Psoas muscle (tissue), 7 donors: ENCODE measurements at regions not wholly inside any gene's neighbourhood (a gene's known extent, or its start where the extent isn't known, plus 50 kb on each side); places are given as distances from the start of the nearest gene placed in this dataset.

Experiments used
- ATAC-seq, 4 donors: fragments of 200-7000 bp; cut with Tn5 transposase; one replicate each; pipeline ENCODE4 v1.9.1; 2020; ENCODE audit warnings: moderate library complexity in 3 of 4, mild to moderate bottlenecking in 2 of 4
- DNase-seq, 2 donors: peaks; one replicate each; pipeline ENCODE4 v3.0.0-alpha.2; 2020
- H3K27ac ChIP-seq: fragments of 200-600 bp; one replicate; pipeline ENCODE4 v1.8.0; 2022
- H3K27me3 ChIP-seq, 3 donors: fragments of 200-600 bp in 1 of 3; one replicate each; pipeline versions ENCODE4 v1.6.1 to v1.8.0; 2013 to 2022; ENCODE audit warnings: low read length in 2 of 3, mild to moderate bottlenecking in 2 of 3, moderate library complexity in 1 of 3; ENCODE audit not compliant: insufficient read depth in 3 of 3
- H3K36me3 ChIP-seq, 2 donors: fragments of 200-600 bp in 1 of 2; one replicate each; pipeline versions ENCODE4 v1.6.1 to v1.8.0; 2013 to 2022; ENCODE audit warnings: low read depth in 1 of 2, mild to moderate bottlenecking in 1 of 2, moderate library complexity in 1 of 2; ENCODE audit not compliant: insufficient read depth in 1 of 2
- H3K4me1 ChIP-seq: fragments of 200-600 bp; one replicate; pipeline ENCODE4 v1.8.0; 2022
- H3K4me3 ChIP-seq: fragments of 200-600 bp; one replicate; pipeline ENCODE4 v1.8.0; 2022; ENCODE audit warnings: mild to moderate bottlenecking
- H3K9me3 ChIP-seq: fragments of 200-600 bp; one replicate; pipeline ENCODE4 v1.8.0; 2022
- WGBS, 3 donors: extraction: QIAGEN DNeasy Blood & Tissue Kit; methylation state at CpG; one replicate each; pipeline versions ENCODE4 v1.1.6 to v1.1.7; 2013; 5-methylcytosine and 5-hydroxymethylcytosine counted together
- intact Hi-C, 2 donors: fragments of 100-400 bp; cut with DNase I; formaldehyde crosslinking; loops; one replicate each; pipeline versions ENCODE4 v1.11.0 to v1.14.2; 2022
- TF ChIP-seq, protein P1 (sequence below): fragments of 200-600 bp; IDR thresholded peaks from one replicate; pipeline ENCODE4 v1.8.0; 2022; ENCODE audit warnings: antibody characterized with exemption
- donor health status: healthy with polysubstance abuse.
- donor health status: DM: no; HTN: no; CAD: no; lungs with moderate emphysema.
- donor health status: Bipolar disorder and iron deficiency.
- donor health status: healthy.
- donor health status: DM: yes; HTN: yes; CAD: no.
- donor health status: DM: no; HTN: no; CAD: no.
- donor health status: DM: yes; HTN: yes; CAD: no.

DNA sequence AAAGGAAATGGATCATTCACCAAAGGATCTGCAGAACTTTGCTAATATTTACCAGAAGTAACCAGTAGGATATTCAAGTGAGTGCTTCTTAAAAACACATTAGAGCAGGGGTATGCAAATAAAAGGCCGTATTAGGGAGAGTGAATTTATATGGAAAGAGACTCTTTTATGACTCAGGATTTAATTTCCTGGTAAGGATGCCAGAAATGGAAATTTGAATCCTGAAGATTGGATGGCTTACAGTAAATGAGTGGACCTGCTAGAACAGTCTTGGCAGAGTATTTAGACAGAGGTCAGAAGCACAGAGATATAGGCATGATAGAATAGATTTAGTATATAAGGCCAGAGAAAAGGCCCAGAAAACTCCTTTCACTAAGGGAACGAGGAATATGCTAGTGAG lies 201.6 kb downstream of the SLITRK5 start:
- DNase-seq (no peak), ATAC-seq (no peak)
- no peak overlapping the region for H3K27ac ChIP-seq
- H3K27me3 ChIP-seq: no peaks in the 10 kb centered on the region
- TF ChIP-seq, protein P1, sequence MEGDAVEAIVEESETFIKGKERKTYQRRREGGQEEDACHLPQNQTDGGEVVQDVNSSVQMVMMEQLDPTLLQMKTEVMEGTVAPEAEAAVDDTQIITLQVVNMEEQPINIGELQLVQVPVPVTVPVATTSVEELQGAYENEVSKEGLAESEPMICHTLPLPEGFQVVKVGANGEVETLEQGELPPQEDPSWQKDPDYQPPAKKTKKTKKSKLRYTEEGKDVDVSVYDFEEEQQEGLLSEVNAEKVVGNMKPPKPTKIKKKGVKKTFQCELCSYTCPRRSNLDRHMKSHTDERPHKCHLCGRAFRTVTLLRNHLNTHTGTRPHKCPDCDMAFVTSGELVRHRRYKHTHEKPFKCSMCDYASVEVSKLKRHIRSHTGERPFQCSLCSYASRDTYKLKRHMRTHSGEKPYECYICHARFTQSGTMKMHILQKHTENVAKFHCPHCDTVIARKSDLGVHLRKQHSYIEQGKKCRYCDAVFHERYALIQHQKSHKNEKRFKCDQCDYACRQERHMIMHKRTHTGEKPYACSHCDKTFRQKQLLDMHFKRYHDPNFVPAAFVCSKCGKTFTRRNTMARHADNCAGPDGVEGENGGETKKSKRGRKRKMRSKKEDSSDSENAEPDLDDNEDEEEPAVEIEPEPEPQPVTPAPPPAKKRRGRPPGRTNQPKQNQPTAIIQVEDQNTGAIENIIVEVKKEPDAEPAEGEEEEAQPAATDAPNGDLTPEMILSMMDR: no peak
- H3K9me3 ChIP-seq: no peaks in the 10 kb centered on the region
- WGBS, 3 donors: 71 to 83% (median 79%) methylated on average over 2 of the region's 2 CpGs
- intact Hi-C loops: no loop called here
- H3K36me3 ChIP-seq: no peaks in the 10 kb centered on the region
- no peaks in the 10 kb centered on the region for H3K4me1 ChIP-seq
- H3K4me3 ChIP-seq: no peak overlapping the region

DNA sequence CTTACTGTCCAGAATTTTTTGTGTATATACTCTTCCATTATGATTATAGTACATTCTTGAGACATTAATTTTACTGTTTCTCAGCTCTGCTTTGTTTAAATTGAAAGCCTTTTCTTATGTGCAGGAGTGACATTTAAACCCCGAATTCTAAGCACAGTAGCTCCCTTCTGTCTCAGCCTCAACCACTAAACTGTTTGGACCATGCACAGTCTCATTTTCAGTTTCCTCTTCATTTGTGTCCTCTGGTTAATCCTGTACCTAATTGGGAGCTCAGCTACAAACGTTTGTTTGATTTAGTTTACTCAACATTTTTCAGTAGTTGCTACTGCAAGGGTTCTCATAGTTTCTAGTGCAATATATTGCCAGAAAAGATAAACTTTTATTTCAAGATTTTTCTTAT lies 206.3 kb downstream of the SLITRK5 start:
- ATAC-seq: no peak
- no peaks in the 10 kb centered on the region for H3K9me3 ChIP-seq
- intact Hi-C loops: no loop called here
- no peak overlapping the region for H3K4me3 ChIP-seq
- DNase-seq: no peak
- TF ChIP-seq, protein P1: no peak
- no peaks in the 10 kb centered on the region for H3K27me3 ChIP-seq
- H3K4me1 ChIP-seq: no peaks in the 10 kb centered on the region
- no peak overlapping the region for H3K27ac ChIP-seq
- WGBS, 3 donors: 38 to 45% (median 38%) methylated on average over 2 of the region's 2 CpGs
- H3K36me3 ChIP-seq: no peaks in the 10 kb centered on the region

DNA sequence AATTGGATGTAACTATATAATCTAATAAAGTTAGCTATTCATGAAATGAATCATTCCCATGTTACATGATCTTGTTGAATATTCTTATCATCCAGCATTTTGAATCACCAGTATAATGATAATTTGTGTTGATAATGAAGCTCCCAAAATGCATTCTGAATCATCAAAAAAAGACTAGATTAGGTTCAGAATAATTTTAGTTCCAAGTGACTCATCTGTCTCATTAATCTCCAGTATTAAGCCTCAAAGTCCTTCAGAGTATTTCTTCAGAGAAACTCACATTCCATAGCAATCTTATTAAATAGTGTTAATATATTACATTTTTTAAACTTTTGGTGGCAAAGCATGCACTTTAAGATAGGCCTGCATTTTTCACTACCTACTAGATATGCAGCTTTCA lies 207.5 kb downstream of the SLITRK5 start:
- H3K9me3 ChIP-seq: no peaks in the 10 kb centered on the region
- no peak overlapping the region for H3K27ac ChIP-seq
- DNase-seq: no peak
- no peaks in the 10 kb centered on the region for H3K36me3 ChIP-seq
- intact Hi-C loops: no loop called here
- no peak overlapping the region for H3K4me3 ChIP-seq
- H3K4me1 ChIP-seq: no peaks in the 10 kb centered on the region
- ATAC-seq: no peak
- no peaks in the 10 kb centered on the region for H3K27me3 ChIP-seq
- TF ChIP-seq, protein P1: no peak

DNA sequence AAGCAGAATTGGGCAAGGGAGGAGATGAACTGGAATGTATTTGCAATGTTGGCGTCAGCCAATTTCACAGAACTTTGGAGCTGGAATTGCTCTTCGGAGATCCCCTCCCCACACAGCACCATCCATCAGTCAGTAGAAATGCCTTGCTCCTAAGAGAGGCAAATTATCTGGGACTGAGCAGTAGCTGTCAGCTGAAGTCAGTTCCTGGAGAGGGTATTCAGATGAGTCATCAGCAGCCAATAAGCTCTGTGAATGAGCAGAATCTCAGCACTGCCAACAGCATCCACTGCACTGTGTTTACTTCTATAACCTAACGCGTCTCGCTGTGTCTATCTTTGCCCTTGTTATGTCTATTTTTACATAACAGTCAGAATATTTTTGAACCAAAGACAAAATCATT lies 213.7 kb downstream of the SLITRK5 start:
- DNase-seq: no peak
- 44 to 56% (median 55%) methylated on average over 5 of the region's 5 CpGs for WGBS, 3 donors

More for the DNA sequence above, 213.7 kb downstream of the SLITRK5 start:
- ATAC-seq: no peak
- no peaks in the 10 kb centered on the region for H3K36me3 ChIP-seq
- no peak overlapping the region for H3K27ac ChIP-seq
- no peak overlapping the region for H3K4me3 ChIP-seq
- TF ChIP-seq, protein P1: no peak
- H3K4me1 ChIP-seq: no peaks in the 10 kb centered on the region
- no peaks in the 10 kb centered on the region for H3K27me3 ChIP-seq
- intact Hi-C loops: no loop called here
- H3K9me3 ChIP-seq: no peaks in the 10 kb centered on the region
